ENCODE measurements at regions not wholly inside any gene's neighbourhood (a gene's known extent, or its start where the extent isn't known, plus 50 kb on each side); places are given as distances from the start of the nearest gene placed in this dataset.

DNA sequence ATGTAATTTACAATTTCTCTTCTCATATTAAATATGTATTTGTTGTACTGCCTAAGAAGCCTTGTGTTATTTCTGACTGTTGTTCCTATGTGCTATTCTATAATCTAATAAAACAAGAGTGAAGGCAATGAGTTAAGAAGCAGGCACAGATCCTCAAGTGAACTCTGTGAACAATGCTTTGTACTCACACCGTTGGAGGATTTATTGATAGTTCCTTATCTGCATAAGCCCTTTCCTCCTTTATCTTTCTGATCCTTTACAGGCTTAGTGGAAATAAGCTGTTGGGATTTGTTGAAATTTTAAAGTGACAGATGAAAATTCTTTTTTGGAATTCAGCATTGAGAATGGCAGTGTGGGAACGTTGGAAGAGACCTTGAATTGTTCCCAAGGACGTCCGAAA, 329.6 kb upstream of the NPVF start:
- H3F3A ChIP-seq (ENCODE audit: insufficient read depth, low read length, poor library complexity, severe bottlenecking) = no peaks in the 10 kb centered on the region
- H3K27me3 ChIP-seq (ENCODE audit: insufficient read depth, low read depth, low read length) = no peaks in the 10 kb centered on the region
- no peaks in the 10 kb centered on the region for H3K9me3 ChIP-seq (ENCODE audit: low read length)
- peak overlapping the region; percentile 26 for H3K4me3 ChIP-seq (ENCODE audit: low read length)
- H3K4me2 ChIP-seq (ENCODE audit: low read length) = no peak overlapping the region
- H4K20me1 ChIP-seq (ENCODE audit: insufficient read depth) = no peaks in the 10 kb centered on the region
- no peaks in the 10 kb centered on the region for H3K9me2 ChIP-seq (ENCODE audit: insufficient read depth, low read length)
- no peak for TF ChIP-seq TAF1 (IDR thresholded peaks at IDR 0.05; ENCODE audit: low read depth)
- TF ChIP-seq RAD21 (conservative IDR thresholded peaks at IDR 0.05) = no peak
- TF ChIP-seq REST (IDR thresholded peaks at IDR 0.05; ENCODE audit: borderline replicate concordance) = no peak
- TF ChIP-seq CTCF (IDR thresholded peaks at IDR 0.05; ENCODE audit: poor library complexity, severe bottlenecking) = no peak
- no peak for TF ChIP-seq MXI1 (conservative IDR thresholded peaks at IDR 0.05; ENCODE audit: poor library complexity, severe bottlenecking)
- TF ChIP-seq POLR2AphosphoS5 (IDR thresholded peaks at IDR 0.05) = no peak
- TF ChIP-seq EZH2 (IDR thresholded peaks at IDR 0.05; ENCODE audit: borderline replicate concordance, insufficient read depth, low read length, poor library complexity, severe bottlenecking) = no peak
- no peak for TF ChIP-seq SMC3 (conservative IDR thresholded peaks at IDR 0.05; ENCODE audit: poor library complexity)
- no peak for TF ChIP-seq EP300 (conservative IDR thresholded peaks at IDR 0.05; ENCODE audit: poor library complexity, severe bottlenecking)
- no peaks in the 10 kb centered on the region for H3K79me2 ChIP-seq (replicated peaks; ENCODE audit: insufficient read depth, low read length)
- no peaks in the 10 kb centered on the region for H3K36me3 ChIP-seq (ENCODE audit: insufficient read depth, low read length)
- peak overlapping the region; percentile 36 for H3K9ac ChIP-seq (ENCODE audit: low read length)
- peak overlapping the region; percentile 76 for H3K27ac ChIP-seq (ENCODE audit: low read length)
- no peak overlapping the region for H2AFZ ChIP-seq (ENCODE audit: low read depth, low read length)

GRCh38 chr7:25558605-25559004, 330.3 kb upstream of the NPVF start:
- Histone ChIP-seq H3K79me2 (replicated peaks; ENCODE audit: insufficient read depth, low read length) (no peaks in the 10 kb centered on the region), H3K27me3 (ENCODE audit: insufficient read depth, low read depth, low read length) (no peaks in the 10 kb centered on the region), H3K27ac (ENCODE audit: low read length) (peak overlapping the region; percentile 76), H3K36me3 (ENCODE audit: insufficient read depth, low read length) (no peaks in the 10 kb centered on the region), H3K4me3 (ENCODE audit: low read length) (no peak overlapping the region), H3K4me2 (ENCODE audit: low read length) (no peak overlapping the region), H2AFZ (ENCODE audit: low read depth, low read length) (no peak overlapping the region), H3K9me2 (ENCODE audit: insufficient read depth, low read length) (no peaks in the 10 kb centered on the region), H3K9ac (ENCODE audit: low read length) (no peak overlapping the region), H3F3A (ENCODE audit: insufficient read depth, low read length, poor library complexity, severe bottlenecking) (no peaks in the 10 kb centered on the region), H4K20me1 (ENCODE audit: insufficient read depth) (no peaks in the 10 kb centered on the region), H3K9me3 (ENCODE audit: low read length) (no peaks in the 10 kb centered on the region)
- TF ChIP-seq REST (IDR thresholded peaks at IDR 0.05; ENCODE audit: borderline replicate concordance) (no peak), EZH2 (IDR thresholded peaks at IDR 0.05; ENCODE audit: borderline replicate concordance, insufficient read depth, low read length, poor library complexity, severe bottlenecking) (no peak), SMC3 (conservative IDR thresholded peaks at IDR 0.05; ENCODE audit: poor library complexity) (no peak), MXI1 (conservative IDR thresholded peaks at IDR 0.05; ENCODE audit: poor library complexity, severe bottlenecking) (no peak), POLR2AphosphoS5 (IDR thresholded peaks at IDR 0.05) (no peak), RAD21 (conservative IDR thresholded peaks at IDR 0.05) (no peak)

All from neural cell (in vitro differentiated cells).